DMS53 (cell line): ENCODE measurements at regions not wholly inside any gene's neighbourhood (a gene's known extent, or its start where the extent isn't known, plus 50 kb on each side); places are given as distances from the start of the nearest gene placed in this dataset.
"Not testable (repeated sequence)": the region's sequence is repeated elsewhere in the genome, so short reads cannot be mapped to it uniquely, and the experiment has no call there.

Source experiments
- DNase-seq: peaks from one replicate; lab custom pipeline; 2025; lab: John Stamatoyannopoulos, UW

GRCh38 chr1:30660241-30660640 lies 63.1 kb downstream of the MATN1 start:
- DNase-seq: no peak

GRCh38 chr1:30659702-30660101 lies 63.7 kb downstream of the MATN1 start:
- DNase-seq: no peak

- DNase-seq: not testable (repeated sequence)
Measured at GRCh38 chr1:30658375-30658774, 65.0 kb downstream of the MATN1 start.

- no peak for DNase-seq
Measured at GRCh38 chr1:30658014-30658336, 65.4 kb downstream of the MATN1 start.

- DNase-seq: no peak
Measured at GRCh38 chr1:30657131-30658013, 66.0 kb downstream of the MATN1 start.

GRCh38 chr1:30656171-30656940 lies 67.0 kb downstream of the MATN1 start:
- no peak for DNase-seq

GRCh38 chr1:30655672-30656071 lies 67.7 kb downstream of the MATN1 start:
- no peak for DNase-seq

- no peak for DNase-seq
Measured at GRCh38 chr1:30654188-30654587, 69.2 kb downstream of the MATN1 start.

- no peak for DNase-seq
Measured at GRCh38 chr1:30652152-30652841, 71.1 kb downstream of the MATN1 start.

GRCh38 chr1:30651395-30651794 lies 72.0 kb downstream of the MATN1 start:
- DNase-seq: not testable (repeated sequence)

GRCh38 chr1:30650968-30651320 lies 72.4 kb downstream of the MATN1 start:
- no peak for DNase-seq

GRCh38 chr1:30650038-30650967 lies 73.1 kb downstream of the MATN1 start:
- no peak for DNase-seq

GRCh38 chr1:30649321-30649991 lies 73.9 kb downstream of the MATN1 start:
- DNase-seq: no peak

- no peak for DNase-seq
Measured at GRCh38 chr1:30648408-30649000, 74.9 kb downstream of the MATN1 start.

- DNase-seq: no peak
Measured at GRCh38 chr1:30645807-30646206, 77.6 kb downstream of the MATN1 start.

- no peak for DNase-seq
Measured at GRCh38 chr1:30642391-30643120, 80.8 kb downstream of the MATN1 start.

GRCh38 chr1:30641572-30642353 lies 81.6 kb downstream of the MATN1 start:
- no peak for DNase-seq

- DNase-seq: no peak
Measured at GRCh38 chr1:30639881-30640452, 83.4 kb downstream of the MATN1 start.

GRCh38 chr1:30638811-30639210 lies 84.6 kb downstream of the MATN1 start:
- DNase-seq: no peak
